ENCODE measurements at regions not wholly inside any gene's neighbourhood (a gene's known extent, or its start where the extent isn't known, plus 50 kb on each side); places are given as distances from the start of the nearest gene placed in this dataset.

DNA sequence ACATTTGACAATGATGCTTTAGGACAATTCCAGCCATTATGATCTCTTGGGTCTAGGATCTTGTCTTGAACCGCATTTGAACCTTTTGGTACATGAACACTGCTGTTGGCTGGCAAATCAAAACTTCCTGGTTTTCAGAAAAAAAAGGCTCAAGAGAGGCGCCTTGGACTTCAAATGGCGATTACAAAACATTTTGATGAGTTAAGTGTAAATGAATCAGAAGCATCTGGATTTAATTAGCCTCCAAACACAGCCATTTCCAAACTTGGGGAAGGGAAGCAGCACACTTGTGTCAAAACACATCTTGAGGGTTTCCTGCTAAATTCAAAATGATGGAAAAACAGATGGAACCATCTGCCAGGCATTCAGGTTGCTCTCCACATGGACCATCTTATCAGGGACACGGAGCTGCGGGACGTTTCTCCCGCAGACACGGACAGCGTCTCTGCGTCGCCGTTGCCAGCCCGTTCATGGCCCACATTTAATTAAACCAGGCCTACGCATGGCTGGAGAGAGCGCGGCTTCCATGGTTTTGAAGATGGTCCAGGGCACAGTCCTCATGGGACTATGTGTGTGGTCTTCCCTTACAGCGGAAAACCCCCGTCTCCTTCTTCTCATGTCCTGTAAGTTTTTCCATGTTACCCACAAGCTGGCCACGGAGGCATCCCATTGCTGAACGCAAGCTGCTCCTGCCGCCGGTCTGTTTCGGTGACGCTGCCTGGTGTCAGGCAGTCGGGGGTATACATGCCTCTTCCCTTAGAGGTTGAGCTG is 55.8 kb upstream of the PTCH1 start:
- no peak for TF ChIP-seq CTCF (IDR thresholded peaks at IDR 0.05)
- no peak for TF ChIP-seq EZH2 (IDR thresholded peaks at IDR 0.05; ENCODE audit: borderline replicate concordance, insufficient read depth, low read depth, low read length, poor library complexity, severe bottlenecking)
